ENCODE measurements at regions not wholly inside any gene's neighbourhood (a gene's known extent, or its start where the extent isn't known, plus 50 kb on each side); places are given as distances from the start of the nearest gene placed in this dataset.

GRCh38 chr7:140231771-140232491, 55.1 kb upstream of the KDM7A start:
- Histone ChIP-seq H3K9me3 (replicated peaks; ENCODE audit: control insufficient read depth, insufficient read depth, low read length) (no peaks in the 10 kb centered on the region), H3K4me1 (ENCODE audit: control insufficient read depth, extremely low read depth, insufficient read depth, low read length) (peaks cover 6% of the 10 kb centered on the region), H3K4me2 (ENCODE audit: insufficient read depth, low read length) (peak overlapping the region; percentile 94), H3K27ac (ENCODE audit: insufficient read depth, low read depth, low read length) (no peak overlapping the region), H3K4me3 (replicated peaks in 1 of 3; ENCODE audit: insufficient read depth in 1 of 3, low read depth in 1 of 3, low read length in 3 of 3) (peak overlapping the region in 1 of 3 experiments; percentile 60), H3K79me2 (ENCODE audit: control insufficient read depth, insufficient read depth, low read length) (no peaks in the 10 kb centered on the region), H3K36me3 (ENCODE audit: control insufficient read depth in 2 of 2, extremely low read depth in 1 of 2, insufficient read depth in 2 of 2, low read length in 2 of 2) (no peaks in the 10 kb centered on the region), H3K27me3 (ENCODE audit: control insufficient read depth in 2 of 2, insufficient read depth in 2 of 2, low read length in 2 of 2) (peaks cover 17 to 21% of the 10 kb centered on the region in 2 experiments), H3K9me1 (replicated peaks; ENCODE audit: control insufficient read depth, extremely low read depth, insufficient read depth, low read length) (no peaks in the 10 kb centered on the region), H2AFZ (ENCODE audit: low read depth, low read length) (peak overlapping the region; percentile 97), H4K20me1 (replicated peaks; ENCODE audit: control insufficient read depth, extremely low read depth, insufficient read depth, low read length) (no peaks in the 10 kb centered on the region), H3K9ac (replicated peaks; ENCODE audit: extremely low read depth, insufficient read depth, low read length) (no peak overlapping the region)
- POLR2A ChIA-PET = no interaction called here
- dilution Hi-C loops (cut with MboI; ENCODE audit: extremely low pct_ligation_motif_present, low sequenced_read_pairs) (no loop called here), intact Hi-C loops (cut with micrococcal nuclease) (loop anchor here (1.0 kb wide), 1 partner anchor 55 kb away; no protein-coding TSS in a partner anchor)
- no peak for TF ChIP-seq GATA2 (IDR thresholded peaks at IDR 0.05; ENCODE audit: insufficient read depth, insufficient read length, low read depth, low read length)
- TF ChIP-seq CTCF (IDR thresholded peaks at IDR 0.05; ENCODE audit: extremely low read depth in 1 of 2, insufficient read depth in 1 of 2, low read depth in 1 of 2, low read length in 2 of 2) = no peak
- TF ChIP-seq JUN (IDR thresholded peaks at IDR 0.05; ENCODE audit: borderline replicate concordance, insufficient read depth, insufficient read length, low read depth) = no peak
- no peak for TF ChIP-seq EZH2 (IDR thresholded peaks at IDR 0.05; ENCODE audit: borderline replicate concordance, low read depth, low read length, severe bottlenecking)
- TF ChIP-seq MAX (IDR thresholded peaks at IDR 0.05; ENCODE audit: insufficient read depth, insufficient read length) = no peak
- no peak for TF ChIP-seq POLR2AphosphoS5 (IDR thresholded peaks at IDR 0.05; ENCODE audit: insufficient read depth, low read depth, low read length)
- no peak for TF ChIP-seq MYC (IDR thresholded peaks at IDR 0.05; ENCODE audit: low read depth, low read length)
- no peak for TF ChIP-seq POLR2A (IDR thresholded peaks at IDR 0.05; ENCODE audit: low read depth, low read length)
- TF ChIP-seq FOS (IDR thresholded peaks at IDR 0.05; ENCODE audit: borderline replicate concordance, insufficient read depth, low read length) = no peak
- DNase-seq (ENCODE audit: low read depth, low spot score) (no peak), FAIRE-seq (peak; percentile 28)
- CTCF ChIA-PET = no interaction called here
- no TSS peak for BruUV-seq (replicated peaks)
